HCT116 (cell line): ENCODE measurements at regions not wholly inside any gene's neighbourhood (a gene's known extent, or its start where the extent isn't known, plus 50 kb on each side); places are given as distances from the start of the nearest gene placed in this dataset.

Experiments
- POLR2A ChIP-seq: IDR thresholded peaks from 2 replicates; pipeline ENCODE4 v1.7.0; 2011; ENCODE audit warnings: borderline replicate concordance; ENCODE audit not compliant: insufficient read depth, insufficient read length; ENCODE audit errors: extremely low read depth
- POLR2AphosphoS5 ChIP-seq: IDR thresholded peaks from 2 replicates; pipeline ENCODE4 v1.6.1; 2011; ENCODE audit warnings: mild to moderate bottlenecking, low read depth, low read length, moderate library complexity
- RAD21 ChIP-seq: IDR thresholded peaks from 2 replicates; pipeline ENCODE4 v1.6.1; 2012; ENCODE audit warnings: low read depth, mild to moderate bottlenecking
- REST ChIP-seq: IDR thresholded peaks from 2 replicates; pipeline ENCODE4 v1.6.1; 2012; ENCODE audit warnings: low read depth
- TF ChIP-seq, protein P1 (sequence below), 3 experiments: fragments of 200-600 bp in 1 of 3; sonication (generic) in 1 of 3; IDR thresholded peaks in 2 of 3; conservative IDR thresholded peaks in 1 of 3; 2 replicates each; pipeline ENCODE4 v1.5.1; 2012 to 2017; ENCODE audit warnings: low read depth in 2 of 3, low read length in 2 of 3, antibody characterized with exemption in 1 of 3, borderline replicate concordance in 1 of 3, control low read depth in 1 of 3, mild to moderate bottlenecking in 1 of 3, mixed read lengths in 1 of 3, mixed run types in 1 of 3, moderate library complexity in 1 of 3; ENCODE audit not compliant: insufficient read depth in 1 of 3

- TF ChIP-seq, protein P1, sequence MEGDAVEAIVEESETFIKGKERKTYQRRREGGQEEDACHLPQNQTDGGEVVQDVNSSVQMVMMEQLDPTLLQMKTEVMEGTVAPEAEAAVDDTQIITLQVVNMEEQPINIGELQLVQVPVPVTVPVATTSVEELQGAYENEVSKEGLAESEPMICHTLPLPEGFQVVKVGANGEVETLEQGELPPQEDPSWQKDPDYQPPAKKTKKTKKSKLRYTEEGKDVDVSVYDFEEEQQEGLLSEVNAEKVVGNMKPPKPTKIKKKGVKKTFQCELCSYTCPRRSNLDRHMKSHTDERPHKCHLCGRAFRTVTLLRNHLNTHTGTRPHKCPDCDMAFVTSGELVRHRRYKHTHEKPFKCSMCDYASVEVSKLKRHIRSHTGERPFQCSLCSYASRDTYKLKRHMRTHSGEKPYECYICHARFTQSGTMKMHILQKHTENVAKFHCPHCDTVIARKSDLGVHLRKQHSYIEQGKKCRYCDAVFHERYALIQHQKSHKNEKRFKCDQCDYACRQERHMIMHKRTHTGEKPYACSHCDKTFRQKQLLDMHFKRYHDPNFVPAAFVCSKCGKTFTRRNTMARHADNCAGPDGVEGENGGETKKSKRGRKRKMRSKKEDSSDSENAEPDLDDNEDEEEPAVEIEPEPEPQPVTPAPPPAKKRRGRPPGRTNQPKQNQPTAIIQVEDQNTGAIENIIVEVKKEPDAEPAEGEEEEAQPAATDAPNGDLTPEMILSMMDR (IDR thresholded peaks at IDR 0.05 in 2 of 3, conservative IDR thresholded peaks at IDR 0.05 in 1 of 3; ENCODE audit: borderline replicate concordance in 1 of 3, insufficient read depth in 1 of 3, low read depth in 2 of 3, low read length in 2 of 3), result no peak
- no peak for TF ChIP-seq POLR2AphosphoS5
- TF ChIP-seq RAD21, result no peak
- TF ChIP-seq REST, result no peak
- TF ChIP-seq POLR2A, result no peak
These were observed 1467.6 kb downstream of the MAT2B start for GRCh38 chr5:164972973-164973372.
